Esophagus (tissue), 2 donors: ENCODE measurements at regions not wholly inside any gene's neighbourhood (a gene's known extent, or its start where the extent isn't known, plus 50 kb on each side); places are given as distances from the start of the nearest gene placed in this dataset.

Experiments
- H3K27ac ChIP-seq, 2 donors: one replicate each; pipeline ENCODE4 v1.5.1; 2013; ENCODE audit warnings: low read depth in 2 of 2, mild to moderate bottlenecking in 2 of 2, inconsistent platforms in 1 of 2, low read length in 1 of 2, moderate library complexity in 1 of 2
- H3K27me3 ChIP-seq, 2 donors: one replicate each; pipeline ENCODE4 v1.6.1; 2013; ENCODE audit warnings: low read length in 2 of 2, control low read depth in 1 of 2, mild to moderate bottlenecking in 1 of 2; ENCODE audit not compliant: insufficient read depth in 2 of 2, control insufficient read depth in 1 of 2
- H3K36me3 ChIP-seq, 2 donors: one replicate each; pipeline ENCODE4 v1.6.1; 2013; ENCODE audit warnings: low read length in 1 of 2; ENCODE audit not compliant: control insufficient read depth in 2 of 2, insufficient read depth in 2 of 2
- H3K4me1 ChIP-seq, 2 donors: one replicate each; pipeline ENCODE4 v1.6.1; 2013; ENCODE audit warnings: low read length in 1 of 2; ENCODE audit not compliant: control insufficient read depth in 2 of 2, insufficient read depth in 2 of 2
- H3K4me3 ChIP-seq, 2 donors: one replicate each; pipeline ENCODE4 v1.5.1; 2013; ENCODE audit warnings: low read length in 2 of 2, mild to moderate bottlenecking in 2 of 2, low read depth in 1 of 2, moderate library complexity in 1 of 2
- H3K9me3 ChIP-seq, 2 donors: one replicate each; pipeline ENCODE4 v1.6.1; 2013; ENCODE audit warnings: mild to moderate bottlenecking in 2 of 2, low read depth in 1 of 2, low read length in 1 of 2, moderate library complexity in 1 of 2; ENCODE audit not compliant: control insufficient read depth in 2 of 2, insufficient read depth in 1 of 2
- WGBS, 2 donors: extraction: QIAGEN DNeasy Blood & Tissue Kit; methylation state at CpG; one replicate each; pipeline ENCODE4 v1.1.7; 2013; 5-methylcytosine and 5-hydroxymethylcytosine counted together
- donor health status: healthy with polysubstance abuse.
- donor health status: Bipolar disorder and iron deficiency.

DNA sequence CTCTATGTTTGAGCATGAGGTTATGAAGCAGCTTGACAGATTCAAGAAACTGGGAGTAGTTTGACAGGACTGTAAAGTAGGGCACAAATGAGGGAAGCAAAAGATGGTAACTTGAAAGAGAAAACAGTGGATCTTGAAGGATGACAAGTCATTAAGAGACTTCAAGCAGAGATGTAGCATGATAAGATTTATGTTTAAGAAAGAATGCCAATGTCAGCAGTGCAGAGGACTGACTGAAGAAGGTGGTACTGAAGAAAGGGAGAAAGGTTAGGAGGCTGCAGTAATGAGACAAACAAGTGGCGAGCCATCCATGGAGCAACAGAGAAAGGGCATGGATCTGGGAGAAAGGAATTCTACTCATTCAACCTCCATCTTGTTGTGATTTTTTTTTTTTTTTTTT lies 120.2 kb upstream of the RAP1B start:
- Histone ChIP-seq H3K4me3 (no peak overlapping the region), H3K27me3 (no peaks in the 10 kb centered on the region), H3K36me3 (no peaks in the 10 kb centered on the region), H3K4me1 (no peaks in the 10 kb centered on the region), H3K9me3 (no peaks in the 10 kb centered on the region), H3K27ac (no peak overlapping the region)
- WGBS, 2 donors, result 93 to 100% methylated on average over 1 of the region's 1 CpG

DNA sequence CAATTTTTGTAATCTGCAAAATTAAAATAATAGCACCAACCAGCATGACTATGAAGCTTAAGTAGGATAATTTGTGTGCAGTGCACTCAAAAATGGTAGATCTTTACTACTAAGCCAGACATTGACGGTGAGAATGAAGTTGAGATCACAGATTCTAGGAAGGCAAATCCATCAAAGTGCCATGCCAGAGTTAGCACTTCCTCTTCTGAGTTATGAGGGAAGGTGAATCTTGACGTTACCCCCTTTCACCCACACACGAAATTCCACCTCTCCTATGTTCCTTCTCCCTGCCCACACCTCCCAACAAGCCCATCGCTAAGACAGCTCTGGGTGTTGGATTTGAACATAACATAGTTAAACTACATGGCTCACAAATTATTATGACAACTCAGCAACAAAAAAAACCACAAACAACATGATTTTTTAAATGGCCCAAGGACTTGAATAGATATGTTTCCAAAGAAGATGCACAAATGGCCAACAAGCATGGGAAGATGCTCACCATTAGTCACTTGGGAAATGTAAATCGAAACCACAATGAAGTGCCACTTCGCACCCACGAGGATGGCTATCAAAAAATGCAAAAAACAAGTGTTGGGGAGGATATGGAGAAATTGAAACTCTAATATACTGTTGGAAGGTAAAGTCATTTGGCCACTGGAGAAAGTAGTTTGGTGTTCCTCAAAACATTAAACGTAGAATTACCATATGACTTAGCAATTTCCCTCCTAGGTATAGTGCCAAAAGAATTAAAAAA lies 119.3 kb upstream of the RAP1B start:
- Histone ChIP-seq H3K27ac (no peak overlapping the region), H3K4me1 (no peaks in the 10 kb centered on the region), H3K4me3 (no peak overlapping the region), H3K27me3 (no peaks in the 10 kb centered on the region), H3K36me3 (no peaks in the 10 kb centered on the region), H3K9me3 (no peaks in the 10 kb centered on the region)
- 81 to 85% methylated on average over 8 of the region's 8 CpGs for WGBS, 2 donors

DNA sequence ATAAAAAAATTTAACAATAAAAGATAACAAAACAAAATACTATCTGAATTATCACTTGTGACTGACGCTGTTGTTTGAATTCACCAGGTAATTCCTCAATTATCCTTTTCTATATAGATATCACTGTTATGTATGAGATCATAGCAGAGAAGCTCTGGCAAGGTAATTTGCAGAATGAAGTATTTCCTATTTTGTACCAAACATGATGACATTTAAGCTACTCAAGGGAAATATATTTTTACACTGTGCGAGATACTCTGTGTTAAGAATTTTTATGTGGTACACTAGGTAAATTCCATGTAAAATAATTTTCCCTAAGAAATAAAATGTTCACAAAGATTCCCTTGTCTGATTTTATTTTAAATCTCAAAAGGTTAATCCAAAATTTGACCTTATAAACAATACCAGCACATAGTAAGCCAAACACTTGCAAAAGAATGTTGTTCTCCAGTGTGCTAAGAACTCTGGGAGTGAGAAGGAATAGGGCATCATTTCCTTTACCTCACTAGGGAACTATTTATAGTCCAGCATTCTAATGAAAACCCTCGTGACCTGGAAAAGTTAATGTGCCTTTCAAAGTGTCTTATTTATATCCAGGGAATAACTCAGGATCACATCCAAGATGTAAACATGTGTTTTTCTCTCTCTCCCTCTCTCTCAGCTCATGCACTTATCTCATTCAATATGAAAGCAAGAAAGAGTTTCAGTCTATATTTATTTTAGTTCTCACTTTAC lies 115.2 kb upstream of the RAP1B start:
- no peaks in the 10 kb centered on the region for H3K9me3 ChIP-seq
- no peak overlapping the region for H3K4me3 ChIP-seq
- no peaks in the 10 kb centered on the region for H3K4me1 ChIP-seq
- H3K27ac ChIP-seq, result no peak overlapping the region
- 77% methylated on average over 3 of the region's 3 CpGs for WGBS, 2 donors
- no peaks in the 10 kb centered on the region for H3K36me3 ChIP-seq
- no peaks in the 10 kb centered on the region for H3K27me3 ChIP-seq

DNA sequence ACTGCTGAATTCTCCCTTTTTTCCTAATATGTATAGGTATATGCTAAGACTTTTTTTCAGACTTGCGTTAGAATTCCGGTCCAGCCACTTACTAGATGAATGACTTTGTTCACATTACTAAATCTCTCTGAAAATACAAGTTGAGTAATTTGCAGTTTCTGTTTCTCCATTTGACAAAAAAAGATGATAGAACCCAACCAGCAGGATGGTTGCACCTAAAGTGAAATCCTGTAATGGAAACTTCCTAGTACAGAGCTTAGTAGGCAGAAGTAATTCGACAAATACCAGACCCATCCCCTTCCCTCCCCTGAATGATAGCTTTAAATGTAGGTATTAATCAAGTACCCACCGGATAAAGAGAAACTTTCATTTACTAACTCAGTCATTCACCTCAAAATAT lies 113.6 kb upstream of the RAP1B start:
- H3K9me3 ChIP-seq, result no peaks in the 10 kb centered on the region
- no peaks in the 10 kb centered on the region for H3K36me3 ChIP-seq
- H3K4me3 ChIP-seq, result no peak overlapping the region
- H3K27me3 ChIP-seq, result no peaks in the 10 kb centered on the region
- H3K4me1 ChIP-seq, result no peaks in the 10 kb centered on the region
- no peak overlapping the region for H3K27ac ChIP-seq
- WGBS, 2 donors, result 54% methylated on average over 4 of the region's 4 CpGs

DNA sequence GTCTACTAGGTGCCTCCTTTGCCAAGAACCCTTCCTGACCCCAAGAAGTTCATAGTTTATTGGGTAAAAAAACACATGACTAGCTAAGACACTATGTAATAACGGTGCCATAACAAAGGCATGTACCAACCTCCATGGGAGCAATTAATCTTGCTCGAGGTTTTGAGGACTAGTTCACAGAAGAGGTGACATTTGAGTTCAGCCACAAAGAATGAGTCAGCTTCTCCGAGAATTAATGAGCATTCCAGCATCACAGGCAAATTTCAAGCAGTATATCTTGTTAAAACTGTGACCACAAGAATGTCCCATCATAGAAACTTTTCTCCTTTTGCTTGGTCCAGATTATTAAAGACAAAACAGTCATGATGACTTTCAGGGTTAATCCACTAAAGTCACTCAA lies 113.0 kb upstream of the RAP1B start:
- Histone ChIP-seq H3K27ac (no peak overlapping the region), H3K27me3 (no peaks in the 10 kb centered on the region)
- WGBS, 2 donors, result 23 to 42% methylated on average over 3 of the region's 3 CpGs

DNA sequence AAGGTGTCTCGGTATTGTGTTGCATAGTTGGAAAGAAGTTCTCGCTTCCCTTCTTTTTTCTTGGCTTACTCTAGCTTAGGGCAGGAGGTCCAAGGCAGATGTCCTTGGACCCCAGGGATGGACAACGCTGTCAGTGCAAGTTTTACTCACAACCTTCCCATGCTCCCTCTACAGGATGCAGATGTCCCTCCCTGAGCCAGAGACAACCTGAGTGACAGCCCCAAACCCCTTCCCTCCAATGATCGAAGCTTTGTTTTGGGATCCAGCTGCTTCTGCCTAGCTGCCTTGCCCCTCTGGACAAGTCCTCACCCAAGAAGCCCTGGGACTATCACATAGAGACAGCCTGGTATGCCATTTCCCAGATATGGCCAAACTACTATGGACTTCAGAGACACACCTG lies 112.0 kb upstream of the RAP1B start:
- Histone ChIP-seq H3K9me3 (no peaks in the 10 kb centered on the region), H3K36me3 (no peaks in the 10 kb centered on the region), H3K27ac (no peak overlapping the region), H3K27me3 (no peaks in the 10 kb centered on the region), H3K4me1 (no peaks in the 10 kb centered on the region), H3K4me3 (no peak overlapping the region)
- 96% methylated on average over 4 of the region's 4 CpGs for WGBS, 2 donors

More for the DNA sequence above, 113.0 kb upstream of the RAP1B start:
- Histone ChIP-seq H3K9me3 (no peaks in the 10 kb centered on the region), H3K4me1 (no peaks in the 10 kb centered on the region), H3K36me3 (no peaks in the 10 kb centered on the region), H3K4me3 (no peak overlapping the region)

DNA sequence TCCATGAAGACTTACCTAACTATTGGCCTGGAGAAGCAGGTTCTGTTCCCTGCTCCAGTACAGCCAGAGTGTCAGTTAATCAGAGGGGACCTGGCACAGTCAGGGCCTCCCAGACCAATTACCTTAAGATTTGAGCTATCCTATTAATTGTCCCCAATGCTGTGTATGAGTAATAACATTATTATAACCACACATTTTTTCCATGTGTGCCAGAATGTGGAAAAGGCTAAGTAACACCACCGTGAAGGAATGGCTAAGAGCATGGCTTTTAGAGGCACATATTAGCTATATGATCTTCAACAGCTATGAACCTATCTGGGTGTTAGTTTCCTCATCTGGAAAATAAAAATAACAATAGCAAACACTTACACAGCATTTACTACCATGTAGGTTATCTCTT lies 111.1 kb upstream of the RAP1B start:
- H3K4me1 ChIP-seq, result no peaks in the 10 kb centered on the region
- no peaks in the 10 kb centered on the region for H3K9me3 ChIP-seq
- no peak overlapping the region for H3K4me3 ChIP-seq
- no peaks in the 10 kb centered on the region for H3K27me3 ChIP-seq
- no peak overlapping the region for H3K27ac ChIP-seq
- 87 to 90% methylated on average over 1 of the region's 1 CpG for WGBS, 2 donors
- no peaks in the 10 kb centered on the region for H3K36me3 ChIP-seq

DNA sequence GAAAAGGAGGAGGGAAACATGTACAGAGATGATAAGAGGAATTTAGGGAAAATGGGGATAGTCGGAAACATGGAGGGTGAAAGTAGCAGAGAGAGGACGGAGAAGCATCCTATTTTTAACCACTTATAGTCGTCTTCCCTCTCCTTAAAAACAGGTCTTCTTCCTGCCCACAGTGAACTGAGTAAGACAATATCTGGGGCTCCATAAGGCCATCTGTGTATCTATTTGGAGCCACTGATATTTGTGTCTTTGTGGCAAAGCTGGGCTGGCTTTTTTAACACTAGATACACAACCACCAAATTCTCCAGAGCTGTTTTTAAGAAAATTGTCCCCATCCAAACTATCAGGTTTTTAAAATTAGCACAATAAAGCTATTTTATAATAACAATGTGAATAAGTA lies 109.5 kb upstream of the RAP1B start:
- Histone ChIP-seq H3K27ac (no peak overlapping the region), H3K4me3 (no peak overlapping the region), H3K9me3 (no peaks in the 10 kb centered on the region), H3K4me1 (no peaks in the 10 kb centered on the region), H3K27me3 (no peaks in the 10 kb centered on the region), H3K36me3 (no peaks in the 10 kb centered on the region)
- 54 to 55% methylated on average over 3 of the region's 3 CpGs for WGBS, 2 donors

DNA sequence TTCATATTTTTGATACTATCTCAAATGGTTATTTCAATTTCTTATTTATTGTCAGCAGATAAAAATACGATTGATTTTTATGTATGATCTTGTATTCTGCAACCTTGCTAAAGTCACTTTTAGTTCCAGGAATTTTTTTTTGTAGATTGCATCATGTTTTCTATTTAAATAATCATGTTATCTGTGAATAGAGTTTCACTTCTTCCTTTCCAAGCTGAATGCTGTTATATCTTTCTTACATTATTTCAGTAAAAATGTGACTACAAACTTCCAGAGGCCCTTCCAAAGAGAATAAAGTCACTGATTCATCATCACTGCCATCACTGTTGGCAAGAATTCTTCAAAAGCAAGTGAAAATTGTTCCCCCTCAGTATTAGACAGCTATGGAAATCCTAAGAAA lies 104.7 kb upstream of the RAP1B start:
- Histone ChIP-seq H3K27ac (no peak overlapping the region), H3K4me1 (no peaks in the 10 kb centered on the region), H3K27me3 (no peaks in the 10 kb centered on the region), H3K9me3 (no peaks in the 10 kb centered on the region), H3K36me3 (no peaks in the 10 kb centered on the region), H3K4me3 (no peak overlapping the region)
- 82 to 88% methylated on average over 1 of the region's 1 CpG for WGBS, 2 donors

DNA sequence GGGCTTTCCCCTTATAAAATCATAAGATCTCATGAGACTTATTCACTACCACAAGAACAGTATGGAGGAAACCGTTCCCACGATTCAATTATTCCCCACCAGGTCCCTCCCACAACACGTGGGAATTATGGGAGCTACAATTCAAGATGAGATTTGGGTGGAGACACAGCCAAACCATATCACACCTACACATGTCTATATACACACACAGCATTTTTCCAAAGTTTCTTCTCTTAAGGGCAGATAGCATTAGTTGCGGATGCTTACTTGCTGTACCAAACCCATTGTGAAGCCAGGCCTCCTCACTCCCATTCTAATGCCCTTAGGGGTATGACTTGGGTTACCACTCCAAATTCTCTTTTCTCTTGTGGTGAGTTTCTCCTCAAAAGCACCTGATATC lies 104.1 kb upstream of the RAP1B start:
- H3K4me3 ChIP-seq, result no peak overlapping the region
- no peaks in the 10 kb centered on the region for H3K36me3 ChIP-seq
- H3K9me3 ChIP-seq, result no peaks in the 10 kb centered on the region
- no peaks in the 10 kb centered on the region for H3K4me1 ChIP-seq
- H3K27ac ChIP-seq, result no peak overlapping the region
- WGBS, 2 donors, result 80 to 96% methylated on average over 4 of the region's 4 CpGs
- H3K27me3 ChIP-seq, result no peaks in the 10 kb centered on the region
